Neuron (in vitro differentiated cells): ENCODE measurements at regions not wholly inside any gene's neighbourhood (a gene's known extent, or its start where the extent isn't known, plus 50 kb on each side); places are given as distances from the start of the nearest gene placed in this dataset.
"Not testable (repeated sequence)": the region's sequence is repeated elsewhere in the genome, so short reads cannot be mapped to it uniquely, and the experiment has no call there.

Experiments used
- H2AFZ ChIP-seq: one replicate; pipeline ENCODE4 v1.6.1; 2013; ENCODE audit warnings: low read depth, mild to moderate bottlenecking, inconsistent platforms, low read length, moderate library complexity
- H3K27me3 ChIP-seq: one replicate; pipeline ENCODE4 v1.6.1; 2013; ENCODE audit warnings: low read length; ENCODE audit not compliant: insufficient read depth
- H3K36me3 ChIP-seq: one replicate; pipeline ENCODE4 v1.6.1; 2013; ENCODE audit warnings: low read length; ENCODE audit not compliant: insufficient read depth
- H3K4me1 ChIP-seq: one replicate; pipeline ENCODE4 v1.6.1; 2013; ENCODE audit warnings: low read length; ENCODE audit not compliant: insufficient read depth
- H3K4me3 ChIP-seq: 2 replicates; pipeline ENCODE4 v1.5.1; 2013; ENCODE audit warnings: mild to moderate bottlenecking, low read length, moderate library complexity
- H3K9me3 ChIP-seq: one replicate; pipeline ENCODE4 v1.6.1; 2013; ENCODE audit warnings: low read length

DNA sequence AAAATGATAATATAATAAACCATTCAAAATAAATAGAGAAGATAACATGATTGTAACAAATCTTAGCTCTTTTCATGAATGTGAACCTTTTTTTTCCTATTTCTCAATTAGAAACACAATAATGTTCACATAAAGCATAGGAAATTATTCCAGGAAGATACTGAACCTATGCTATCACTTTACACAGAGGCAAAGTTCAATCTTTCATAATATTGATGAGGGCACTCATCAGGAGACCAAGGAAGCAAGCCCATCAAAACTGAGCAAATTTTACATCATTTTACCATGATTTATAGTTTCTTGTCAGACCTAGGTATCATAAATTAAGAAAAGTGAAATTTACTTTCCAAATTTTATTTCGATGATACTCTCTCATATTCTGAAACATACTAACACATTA is 938.5 kb downstream of the TBC1D32 start:
- H3K27me3 ChIP-seq, result no peaks in the 10 kb centered on the region
- no peaks in the 10 kb centered on the region for H3K4me1 ChIP-seq
- H3K36me3 ChIP-seq, result no peaks in the 10 kb centered on the region
- H3K9me3 ChIP-seq, result no peaks in the 10 kb centered on the region
- H3K4me3 ChIP-seq, result no peak overlapping the region
- H2AFZ ChIP-seq, result no peak overlapping the region

DNA sequence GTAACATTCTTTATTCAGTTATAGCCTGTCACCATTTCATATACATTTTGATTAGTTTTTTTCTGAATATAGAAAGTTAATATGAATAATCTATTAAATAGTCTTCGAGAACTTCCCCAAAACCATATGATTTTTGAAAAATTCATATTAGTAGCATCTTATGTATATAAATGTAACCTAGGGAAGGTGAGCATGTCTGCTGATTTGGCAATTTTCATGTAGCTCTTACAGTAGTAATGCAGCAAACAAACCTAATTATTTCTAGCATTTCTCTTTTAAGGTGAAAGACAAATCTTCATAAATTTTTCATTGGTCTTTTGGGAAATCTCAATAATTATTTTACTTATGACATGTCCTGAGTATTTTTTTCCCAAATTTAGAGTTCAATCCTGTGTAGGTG is 939.0 kb downstream of the TBC1D32 start:
- no peaks in the 10 kb centered on the region for H3K27me3 ChIP-seq
- H2AFZ ChIP-seq, result no peak overlapping the region
- H3K36me3 ChIP-seq, result no peaks in the 10 kb centered on the region
- H3K4me1 ChIP-seq, result no peaks in the 10 kb centered on the region
- no peaks in the 10 kb centered on the region for H3K9me3 ChIP-seq
- no peak overlapping the region for H3K4me3 ChIP-seq

DNA sequence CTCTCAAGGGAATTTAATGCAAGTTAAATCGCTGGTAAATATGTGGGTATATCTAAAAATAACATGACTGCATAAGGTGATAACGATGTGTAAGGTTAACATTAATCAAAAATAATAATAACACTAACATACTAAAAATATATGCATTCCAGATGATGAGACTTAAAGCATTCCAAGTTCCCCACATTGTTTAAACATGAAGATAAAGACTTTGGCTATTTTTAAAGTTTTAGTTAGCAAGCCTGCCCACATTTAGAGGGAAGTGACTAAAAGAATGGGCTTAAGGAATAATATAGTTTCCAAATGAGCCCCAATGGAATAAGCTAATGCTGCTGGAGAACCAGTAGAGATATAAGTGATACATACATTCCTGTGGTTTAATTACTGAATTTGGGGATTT is 941.3 kb downstream of the TBC1D32 start:
- Histone ChIP-seq H3K4me1 (no peaks in the 10 kb centered on the region), H2AFZ (no peak overlapping the region), H3K27me3 (no peaks in the 10 kb centered on the region), H3K36me3 (no peaks in the 10 kb centered on the region), H3K4me3 (no peak overlapping the region), H3K9me3 (no peaks in the 10 kb centered on the region)

DNA sequence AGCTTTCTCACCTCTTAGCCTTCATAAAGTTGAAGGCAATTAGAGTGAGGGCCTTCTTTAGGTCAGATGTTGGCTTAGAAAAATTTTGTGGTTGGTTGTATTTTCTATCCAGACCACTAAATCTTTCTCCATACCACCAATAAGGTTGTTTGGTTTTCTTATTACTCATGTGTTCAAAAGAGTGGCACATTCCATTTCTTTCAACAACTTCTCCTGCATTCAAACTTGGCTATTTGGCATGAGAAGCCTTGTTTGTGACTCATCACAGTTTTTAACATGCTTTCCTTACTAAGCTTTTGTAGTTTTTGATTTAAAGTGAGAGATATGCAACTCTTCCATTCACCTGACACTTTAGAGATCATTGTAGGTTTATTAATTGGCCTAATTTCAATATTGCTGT is 949.6 kb downstream of the TBC1D32 start:
- no peaks in the 10 kb centered on the region for H3K9me3 ChIP-seq
- H3K4me1 ChIP-seq, result no peaks in the 10 kb centered on the region
- no peak overlapping the region for H2AFZ ChIP-seq
- H3K27me3 ChIP-seq, result no peaks in the 10 kb centered on the region
- no peak overlapping the region for H3K4me3 ChIP-seq
- H3K36me3 ChIP-seq, result no peaks in the 10 kb centered on the region

DNA sequence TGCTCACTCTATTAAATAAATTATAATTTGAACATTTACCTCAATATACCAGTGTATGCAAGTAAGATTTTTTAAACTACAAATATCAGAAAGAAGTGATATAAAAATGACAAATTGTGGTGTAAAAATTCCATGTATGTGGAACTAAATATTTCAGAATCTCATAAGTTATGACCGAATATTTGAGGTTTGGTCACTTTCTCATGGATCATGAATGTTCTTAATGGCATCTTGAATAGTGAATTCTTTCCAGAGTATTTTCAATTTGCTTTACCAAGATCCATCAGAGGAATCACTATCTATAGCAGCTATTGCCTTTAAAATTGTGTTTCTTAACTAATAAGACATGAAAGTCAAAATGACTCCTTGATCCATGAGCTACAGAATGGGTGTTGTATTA is 950.6 kb downstream of the TBC1D32 start:
- no peaks in the 10 kb centered on the region for H3K4me1 ChIP-seq

DNA sequence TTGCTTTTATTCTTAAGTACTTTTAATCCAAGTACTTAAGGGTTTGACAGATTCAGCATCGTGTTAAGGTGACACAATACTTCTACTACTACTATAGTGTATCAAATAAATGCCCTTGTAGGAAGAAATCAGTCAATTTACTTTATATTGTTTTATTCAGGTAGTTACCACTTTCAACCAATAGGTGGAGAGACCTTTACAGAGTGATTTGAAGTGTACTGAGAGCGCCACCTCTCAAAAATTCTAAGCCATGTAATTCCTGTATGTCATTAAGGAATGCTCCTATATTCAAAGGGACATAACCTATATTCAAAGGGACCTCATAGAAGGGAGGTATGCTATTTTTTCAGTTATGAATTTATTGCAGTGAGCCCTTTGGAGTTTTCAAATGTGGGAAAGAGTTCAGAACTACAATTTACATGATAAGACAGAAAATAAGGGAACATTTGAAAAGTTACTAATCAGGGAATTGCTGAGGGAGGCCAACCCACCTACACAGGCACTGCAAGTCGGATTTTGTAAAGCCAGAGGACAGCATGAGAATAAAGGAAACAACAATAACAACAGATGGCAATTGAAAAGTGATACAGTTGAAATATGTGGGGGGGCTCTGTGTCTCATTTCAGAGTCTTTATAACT is 955.6 kb downstream of the TBC1D32 start:
- no peak overlapping the region for H3K4me3 ChIP-seq
- no peaks in the 10 kb centered on the region for H3K36me3 ChIP-seq
- H3K4me1 ChIP-seq, result no peaks in the 10 kb centered on the region
- no peak overlapping the region for H2AFZ ChIP-seq
- H3K9me3 ChIP-seq, result no peaks in the 10 kb centered on the region
- H3K27me3 ChIP-seq, result no peaks in the 10 kb centered on the region

More for the DNA sequence above, 950.6 kb downstream of the TBC1D32 start:
- H3K27me3 ChIP-seq, result no peaks in the 10 kb centered on the region
- H3K9me3 ChIP-seq, result no peaks in the 10 kb centered on the region
- no peak overlapping the region for H2AFZ ChIP-seq
- H3K4me3 ChIP-seq, result no peak overlapping the region
- H3K36me3 ChIP-seq, result no peaks in the 10 kb centered on the region

DNA sequence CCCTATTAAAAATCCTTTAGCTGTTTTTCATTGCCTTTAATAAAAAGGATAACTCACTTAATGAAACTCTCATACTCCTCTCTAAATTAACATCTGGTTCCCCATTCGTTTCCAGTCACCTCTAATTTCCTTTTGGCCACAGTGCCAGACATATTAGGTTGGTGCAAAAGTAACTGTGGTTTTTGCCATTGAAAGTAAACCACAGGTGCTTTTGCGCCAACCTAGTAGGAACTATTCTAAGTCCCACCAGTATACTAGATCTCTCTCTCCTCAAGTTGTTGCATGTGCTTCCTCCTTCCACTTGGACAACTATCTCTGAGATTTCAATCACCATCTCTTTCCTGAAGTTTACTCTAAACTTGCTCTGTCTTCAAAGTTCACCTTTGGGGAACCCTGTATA is 961.1 kb downstream of the TBC1D32 start:
- no peak overlapping the region for H2AFZ ChIP-seq
- H3K4me3 ChIP-seq, result no peak overlapping the region
- H3K27me3 ChIP-seq, result no peaks in the 10 kb centered on the region
- no peaks in the 10 kb centered on the region for H3K36me3 ChIP-seq
- no peaks in the 10 kb centered on the region for H3K4me1 ChIP-seq
- no peaks in the 10 kb centered on the region for H3K9me3 ChIP-seq

DNA sequence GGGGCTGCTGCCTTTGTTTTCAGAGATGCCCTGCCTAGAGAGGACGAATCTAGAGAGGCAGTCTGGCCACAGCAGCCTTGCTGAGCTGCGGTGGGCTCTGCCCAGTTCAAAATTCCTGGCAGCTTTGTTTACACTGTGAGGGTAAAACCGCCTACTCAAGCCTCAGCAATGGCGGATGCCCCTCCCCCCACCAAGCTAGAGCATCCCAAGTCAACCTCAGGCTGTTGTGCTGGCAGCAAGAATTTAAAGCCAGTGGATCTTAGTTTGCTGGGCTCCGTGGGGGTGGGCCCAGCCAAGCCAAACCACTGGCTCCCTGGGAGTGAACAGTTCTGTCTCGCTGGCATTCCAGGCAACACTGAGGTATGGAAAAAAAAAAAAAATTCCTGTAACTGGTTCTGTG is 970.9 kb downstream of the TBC1D32 start:
- Histone ChIP-seq H3K36me3 (no peaks in the 10 kb centered on the region), H3K4me3 (no peak overlapping the region), H3K9me3 (no peaks in the 10 kb centered on the region), H3K27me3 (no peaks in the 10 kb centered on the region), H2AFZ (no peak overlapping the region), H3K4me1 (no peaks in the 10 kb centered on the region)

DNA sequence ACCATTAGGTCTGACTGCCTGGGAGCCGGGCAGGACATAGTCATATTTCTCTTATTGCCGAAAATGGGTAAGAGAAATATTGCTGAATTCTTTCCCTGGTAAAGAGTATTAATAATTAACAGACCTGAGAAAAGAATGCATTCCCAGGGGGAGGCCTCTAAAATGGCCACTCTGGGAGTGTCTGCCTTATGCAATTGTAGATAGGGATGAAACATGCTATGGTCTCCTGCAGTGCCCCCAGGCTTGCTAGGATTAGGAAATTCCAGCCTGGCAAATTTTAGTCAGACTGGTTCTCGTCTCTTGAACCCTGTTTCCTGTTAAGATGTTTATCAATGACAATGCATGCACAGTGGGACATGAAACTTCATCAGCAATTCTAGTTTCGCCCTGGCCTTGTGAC is 975.7 kb downstream of the TBC1D32 start:
- not testable (repeated sequence) for H2AFZ ChIP-seq, H3K36me3 ChIP-seq, H3K27me3 ChIP-seq, H3K4me3 ChIP-seq, H3K9me3 ChIP-seq, H3K4me1 ChIP-seq

DNA sequence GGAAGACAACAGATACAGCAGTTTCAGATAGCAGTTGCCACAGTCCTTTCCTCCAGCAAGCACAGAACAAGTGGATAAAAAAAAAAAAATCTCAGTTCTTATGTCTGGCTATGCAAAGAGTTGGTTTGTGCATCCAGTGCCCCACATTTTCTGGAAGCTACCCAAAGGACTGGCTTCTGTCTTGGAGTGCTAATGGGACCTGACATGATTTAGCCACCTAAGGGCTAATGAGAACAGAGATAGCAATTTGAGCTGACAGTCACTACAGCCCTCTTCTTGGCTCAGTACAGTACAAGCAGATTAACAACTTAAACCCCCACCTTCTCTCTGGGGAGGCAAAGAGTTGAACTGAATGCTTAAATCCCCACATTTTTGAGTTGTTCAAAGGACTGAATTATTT is 976.8 kb downstream of the TBC1D32 start:
- Histone ChIP-seq H3K36me3 (no peaks in the 10 kb centered on the region), H3K4me1 (no peaks in the 10 kb centered on the region)

DNA sequence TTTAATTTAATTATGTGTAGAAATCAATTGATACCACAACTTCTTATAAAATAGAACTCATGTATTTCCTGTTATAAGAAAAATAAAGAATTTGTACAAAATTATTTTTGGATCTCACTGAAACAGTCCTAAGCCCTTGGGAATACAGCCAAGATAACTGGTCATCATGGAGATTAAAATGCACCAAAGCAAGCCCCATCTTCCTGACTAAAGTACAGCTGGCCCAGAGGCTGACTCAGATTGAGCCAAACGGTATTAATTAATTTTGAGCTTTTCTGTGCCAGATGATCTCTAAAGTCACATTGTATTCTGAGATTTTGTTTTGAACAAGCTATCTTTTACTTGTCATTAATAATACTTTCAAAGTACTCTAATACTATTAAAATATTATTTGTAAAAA is 978.5 kb downstream of the TBC1D32 start:
- H3K4me1 ChIP-seq, result no peaks in the 10 kb centered on the region
- H3K4me3 ChIP-seq, result no peak overlapping the region
- H3K36me3 ChIP-seq, result no peaks in the 10 kb centered on the region
- H3K9me3 ChIP-seq, result no peaks in the 10 kb centered on the region
- H2AFZ ChIP-seq, result no peak overlapping the region
- no peaks in the 10 kb centered on the region for H3K27me3 ChIP-seq

More for the DNA sequence above, 976.8 kb downstream of the TBC1D32 start:
- no peaks in the 10 kb centered on the region for H3K9me3 ChIP-seq
- no peak overlapping the region for H3K4me3 ChIP-seq
- H3K27me3 ChIP-seq, result no peaks in the 10 kb centered on the region
- no peak overlapping the region for H2AFZ ChIP-seq

DNA sequence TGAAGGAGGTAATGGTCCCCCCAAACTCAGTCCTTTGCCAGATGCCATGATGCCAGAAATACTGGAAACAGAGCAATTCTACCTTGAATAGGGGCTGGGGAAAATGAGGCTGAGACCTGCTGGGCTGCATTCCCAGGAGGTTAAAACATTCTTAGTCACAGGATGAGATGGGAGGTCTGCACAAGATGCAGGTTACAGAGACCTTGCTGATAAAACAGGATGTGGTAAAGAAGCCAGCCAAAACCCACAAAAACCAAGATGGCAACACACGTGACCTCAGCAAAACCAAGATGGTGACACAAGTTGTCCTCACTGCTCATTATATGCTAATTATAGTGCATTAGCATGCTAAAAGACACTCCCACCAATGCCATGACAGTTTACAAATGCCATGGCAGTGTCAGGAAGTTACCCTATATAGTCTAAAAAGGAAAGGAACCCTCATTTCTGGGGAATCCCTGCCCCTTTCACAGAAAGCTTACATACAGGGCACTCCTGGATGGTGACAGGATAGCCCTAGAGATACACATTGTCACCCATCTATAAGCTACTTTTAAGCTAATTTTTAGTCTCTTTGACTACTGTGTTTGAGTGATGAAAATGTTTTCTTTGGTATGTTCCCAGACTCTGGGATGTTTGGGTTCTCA is 979.7 kb downstream of the TBC1D32 start:
- no peaks in the 10 kb centered on the region for H3K27me3 ChIP-seq

DNA sequence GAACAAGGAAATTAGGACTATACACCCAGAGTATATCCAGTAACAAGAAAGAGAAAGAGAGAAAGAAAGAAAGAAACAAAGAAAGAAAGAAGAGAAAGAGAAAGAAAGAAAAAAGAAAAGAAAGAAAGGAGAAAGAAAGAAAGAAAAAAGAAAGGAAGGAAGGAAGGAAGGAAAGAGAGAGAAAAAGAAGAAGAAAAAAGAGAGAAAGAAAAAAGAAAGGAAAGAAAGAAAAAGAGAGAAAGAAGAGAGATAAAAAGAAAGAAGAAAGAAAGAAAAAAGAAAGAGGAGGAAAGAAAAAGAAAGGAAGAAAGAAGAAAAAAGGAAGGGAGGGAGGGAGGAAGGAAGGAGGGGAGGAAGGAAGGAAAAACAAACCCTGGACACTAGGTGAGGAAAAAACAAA is 981.8 kb downstream of the TBC1D32 start:
- no peaks in the 10 kb centered on the region for H3K27me3 ChIP-seq
- H3K36me3 ChIP-seq, result no peaks in the 10 kb centered on the region
- no peak overlapping the region for H3K4me3 ChIP-seq
- peaks cover 5% of the 10 kb centered on the region for H3K4me1 ChIP-seq
- H2AFZ ChIP-seq, result no peak overlapping the region
- H3K9me3 ChIP-seq, result no peaks in the 10 kb centered on the region

More for the DNA sequence above, 979.7 kb downstream of the TBC1D32 start:
- Histone ChIP-seq H3K9me3 (no peaks in the 10 kb centered on the region), H3K4me1 (no peaks in the 10 kb centered on the region), H2AFZ (no peak overlapping the region), H3K36me3 (no peaks in the 10 kb centered on the region), H3K4me3 (no peak overlapping the region)

DNA sequence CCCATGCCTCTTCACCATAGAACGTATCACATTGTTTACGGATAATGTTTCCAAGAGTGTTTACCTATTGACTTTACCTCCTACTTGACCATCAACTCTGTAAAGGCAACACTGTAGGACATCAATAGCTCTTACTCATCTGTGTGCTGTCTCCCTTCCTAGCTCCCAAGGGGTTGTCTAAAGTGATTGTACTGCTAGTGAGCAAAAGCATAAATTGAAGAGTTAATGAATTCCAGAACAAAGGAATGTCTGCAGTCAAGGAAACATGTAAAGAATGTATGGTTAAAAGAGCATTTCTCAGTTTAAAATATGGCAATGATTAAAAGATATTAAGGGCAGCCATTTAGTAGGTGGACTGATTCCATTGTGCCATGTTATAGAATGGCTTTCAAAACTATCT is 985.4 kb downstream of the TBC1D32 start:
- Histone ChIP-seq H2AFZ (no peak overlapping the region), H3K27me3 (no peaks in the 10 kb centered on the region), H3K36me3 (no peaks in the 10 kb centered on the region), H3K4me1 (peaks cover 5% of the 10 kb centered on the region), H3K4me3 (no peak overlapping the region), H3K9me3 (no peaks in the 10 kb centered on the region)
